H1 (cell line): ENCODE measurements at regions not wholly inside any gene's neighbourhood (a gene's known extent, or its start where the extent isn't known, plus 50 kb on each side); places are given as distances from the start of the nearest gene placed in this dataset.

ENCODE experiments used
- CTCF ChIA-PET: fragments of 300-600 bp; sonication (Branson Sonifier 250); formaldehyde crosslinking; loops from one replicate; lab custom pipeline; 2021; ENCODE audit not compliant: partially characterized antibody; lab: Charles Lee
- POLR2A ChIA-PET: fragments of 300-600 bp; sonication (Branson Sonifier 250); formaldehyde crosslinking; loops from one replicate; lab custom pipeline; 2021; ENCODE audit warnings: inconsistent platforms; ENCODE audit not compliant: partially characterized antibody; lab: Charles Lee
- DNase-seq, 2 experiments: peaks; one replicate each; pipeline versions ENCODE4 v3.0.0 to v3.0.0-alpha.2; 2010 to 2022; ENCODE audit warnings: low spot score in 2 of 2, low read depth in 1 of 2, mixed read lengths in 1 of 2
- FAIRE-seq: peaks from 2 replicates; lab custom pipeline; 2011; peaks lifted over from hg19 to GRCh38; lab: Jason Lieb, UNC
- H2AFZ ChIP-seq: 2 replicates; pipeline ENCODE4 v1.8.1; 2012; ENCODE audit warnings: low read length, inconsistent platforms
- H2AK5ac ChIP-seq: 2 replicates; pipeline ENCODE4 v1.6.1; 2013; ENCODE audit warnings: low read depth, low read length
- H2BK120ac ChIP-seq: replicated peaks from 2 replicates; pipeline ENCODE3; 2013; ENCODE audit warnings: low read depth, low read length, inconsistent platforms
- H2BK12ac ChIP-seq: 2 replicates; pipeline ENCODE4 v1.6.1; 2013; ENCODE audit warnings: low read depth, low read length
- H2BK15ac ChIP-seq: 2 replicates; pipeline ENCODE4 v1.6.1; 2013; ENCODE audit warnings: low read length
- H2BK20ac ChIP-seq: 2 replicates; pipeline ENCODE4 v1.6.1; 2013; ENCODE audit warnings: low read length
- H2BK5ac ChIP-seq: 2 replicates; pipeline ENCODE4 v1.6.1; 2013; ENCODE audit warnings: low read depth, low read length
- H3K14ac ChIP-seq: 2 replicates; pipeline ENCODE4 v1.6.1; 2013; ENCODE audit warnings: inconsistent platforms; ENCODE audit not compliant: insufficient read length
- H3K18ac ChIP-seq: 2 replicates; pipeline ENCODE4 v1.6.1; 2013; ENCODE audit warnings: low read length; ENCODE audit errors: extremely low read depth
- H3K23ac ChIP-seq: 2 replicates; pipeline ENCODE4 v1.6.1; 2013; ENCODE audit warnings: inconsistent platforms; ENCODE audit not compliant: insufficient read length
- H3K23me2 ChIP-seq: 2 replicates; pipeline ENCODE4 v1.6.1; 2013; ENCODE audit warnings: low read depth, low read length
- H3K27ac ChIP-seq: 2 replicates; pipeline ENCODE4 v1.6.1; 2011; ENCODE audit warnings: low read depth, low read length, inconsistent platforms
- H3K27me3 ChIP-seq, 4 experiments: replicated peaks in 1 of 4; 1 replicate in 1 of 4; 2 replicates in 3 of 4; pipeline versions ENCODE4 v1.6.1 to v1.8.1; 2011 to 2013; ENCODE audit warnings: low read length in 3 of 4, mild to moderate bottlenecking in 3 of 4, inconsistent platforms in 2 of 4, mixed read lengths in 2 of 4, moderate library complexity in 1 of 4; ENCODE audit not compliant: control insufficient read depth in 3 of 4, insufficient read depth in 3 of 4; ENCODE audit errors: extremely low read depth in 1 of 4
- H3K36me3 ChIP-seq, 4 experiments: 2 replicates each; pipeline versions ENCODE4 v1.6.1 to v1.8.1; 2011 to 2013; ENCODE audit warnings: mild to moderate bottlenecking in 4 of 4, low read length in 3 of 4, moderate library complexity in 2 of 4, control low read depth in 1 of 4, inconsistent platforms in 1 of 4; ENCODE audit not compliant: insufficient read depth in 4 of 4, control insufficient read depth in 2 of 4
- H3K4ac ChIP-seq: replicated peaks from 2 replicates; pipeline ENCODE3; 2013; ENCODE audit warnings: low read length, low read depth, mixed read lengths, inconsistent platforms; ENCODE audit not compliant: insufficient read length
- H3K4me1 ChIP-seq, 4 experiments: replicated peaks in 1 of 4; 1 replicate in 1 of 4; 2 replicates in 3 of 4; pipeline versions ENCODE4 v1.6.1 to v1.8.1; 2011 to 2013; ENCODE audit warnings: low read length in 3 of 4, inconsistent platforms in 2 of 4, mixed read lengths in 1 of 4; ENCODE audit not compliant: insufficient read depth in 4 of 4, control insufficient read depth in 3 of 4
- H3K4me2 ChIP-seq, 2 experiments: 2 replicates each; pipeline versions ENCODE4 v1.6.1 to v1.8.1; 2011 to 2013; ENCODE audit warnings: low read depth in 2 of 2, low read length in 2 of 2, control low read depth in 1 of 2, inconsistent platforms in 1 of 2, mild to moderate bottlenecking in 1 of 2; ENCODE audit not compliant: insufficient read depth in 1 of 2
- H3K4me3 ChIP-seq, 4 experiments: fragments of 200-600, 300-600 bp in 1 of 4; sonication (generic), shearing (Covaris generic), sonication (Bioruptor Twin) in 1 of 4; 2 replicates each; pipeline versions ENCODE4 v1.5.1 to v1.8.1; 2011 to 2016; ENCODE audit warnings: low read length in 4 of 4, low read depth in 3 of 4, control low read depth in 2 of 4, inconsistent platforms in 2 of 4, mild to moderate bottlenecking in 2 of 4, mixed read lengths in 1 of 4, moderate library complexity in 1 of 4; ENCODE audit not compliant: insufficient read depth in 2 of 4; ENCODE audit errors: extremely low read depth in 1 of 4
- H3K56ac ChIP-seq: replicated peaks from 2 replicates; pipeline ENCODE3; 2013; ENCODE audit warnings: low read depth, mild to moderate bottlenecking, mixed read lengths, low read length, inconsistent platforms; ENCODE audit not compliant: insufficient read length
- H3K79me1 ChIP-seq: 2 replicates; pipeline ENCODE4 v1.6.1; 2013; ENCODE audit warnings: low read depth, low read length, control low read depth
- H3K79me2 ChIP-seq, 2 experiments: 2 replicates each; pipeline versions ENCODE4 v1.6.1 to v1.8.1; 2012 to 2013; ENCODE audit warnings: low read length in 2 of 2, mild to moderate bottlenecking in 2 of 2, inconsistent platforms in 1 of 2; ENCODE audit not compliant: insufficient read depth in 2 of 2, control insufficient read depth in 1 of 2
- H3K9ac ChIP-seq, 4 experiments: replicated peaks in 1 of 4; 1 replicate in 1 of 4; 2 replicates in 3 of 4; pipeline versions ENCODE4 v1.6.1 to v1.8.1; 2011 to 2013; ENCODE audit warnings: low read depth in 3 of 4, low read length in 3 of 4, control low read depth in 2 of 4, mild to moderate bottlenecking in 2 of 4, moderate library complexity in 2 of 4, inconsistent platforms in 1 of 4; ENCODE audit errors: extremely low read depth in 1 of 4
- H3K9me3 ChIP-seq, 2 experiments: 2 replicates each; pipeline versions ENCODE4 v1.6.1 to v1.8.1; 2012 to 2013; ENCODE audit warnings: mild to moderate bottlenecking in 2 of 2, moderate library complexity in 2 of 2, control low read depth in 1 of 2, inconsistent platforms in 1 of 2, low read depth in 1 of 2, low read length in 1 of 2, mixed read lengths in 1 of 2; ENCODE audit not compliant: insufficient read depth in 2 of 2
- H4K20me1 ChIP-seq, 2 experiments: replicated peaks in 1 of 2; 2 replicates each; pipeline versions ENCODE3 to v1.8.1; 2011 to 2013; ENCODE audit warnings: inconsistent platforms in 2 of 2, low read length in 2 of 2, mild to moderate bottlenecking in 1 of 2; ENCODE audit not compliant: insufficient read depth in 2 of 2, control insufficient read depth in 1 of 2
- H4K5ac ChIP-seq: 2 replicates; pipeline ENCODE4 v1.6.1; 2013; ENCODE audit warnings: low read length, low read depth, mixed read lengths, inconsistent platforms; ENCODE audit not compliant: insufficient read length
- H4K8ac ChIP-seq: 2 replicates; pipeline ENCODE4 v1.8.0; 2013; ENCODE audit warnings: mild to moderate bottlenecking, moderate library complexity, low read length, inconsistent platforms; ENCODE audit not compliant: insufficient read depth; ENCODE audit errors: extremely low read depth
- H4K91ac ChIP-seq: replicated peaks from 2 replicates; pipeline ENCODE3; 2013; ENCODE audit warnings: low read length, mixed read lengths, inconsistent platforms; ENCODE audit not compliant: insufficient read length
- BACH1 ChIP-seq: IDR thresholded peaks from 2 replicates; pipeline ENCODE4 v1.6.1; 2012; ENCODE audit warnings: low read length, improper control_type of control experiment
- CTBP2 ChIP-seq: IDR thresholded peaks from 2 replicates; pipeline ENCODE4 v1.7.0; 2011; ENCODE audit warnings: borderline replicate concordance, mild to moderate bottlenecking, moderate library complexity, mixed read lengths, low read length; ENCODE audit not compliant: insufficient read depth, insufficient read length
- EP300 ChIP-seq, 2 experiments: IDR thresholded peaks; 1 replicate in 1 of 2; 2 replicates in 1 of 2; pipeline ENCODE4 v1.6.1; 2011 to 2012; ENCODE audit warnings: low read depth in 2 of 2, low read length in 2 of 2, mild to moderate bottlenecking in 2 of 2, borderline replicate concordance in 1 of 2, inconsistent platforms in 1 of 2, moderate library complexity in 1 of 2
- PHF8 ChIP-seq: fragments of 200-600 bp; sonication (generic); conservative IDR thresholded peaks from 2 replicates; pipeline ENCODE4 v1.7.1; 2012; ENCODE audit warnings: low read depth, mild to moderate bottlenecking, inconsistent platforms, low read length, moderate library complexity
- WGBS, 2 experiments: shearing (Covaris generic) in 1 of 2; methylation state at CpG; one replicate each; pipeline versions ENCODE4 v1.1.6 to v1.1.7; 2013 to 2015; ENCODE audit warnings: low lambda C conversion rate in 2 of 2, mixed read lengths in 2 of 2, inconsistent platforms in 1 of 2, low coverage in 1 of 2, missing lambda C conversion rate in 1 of 2; ENCODE audit not compliant: insufficient replicate concordance in 2 of 2, insufficient coverage in 1 of 2, insufficient read length in 1 of 2; ENCODE audit errors: extremely low coverage in 1 of 2, missing lambda C conversion rate in 1 of 2; 5-methylcytosine and 5-hydroxymethylcytosine counted together

DNA sequence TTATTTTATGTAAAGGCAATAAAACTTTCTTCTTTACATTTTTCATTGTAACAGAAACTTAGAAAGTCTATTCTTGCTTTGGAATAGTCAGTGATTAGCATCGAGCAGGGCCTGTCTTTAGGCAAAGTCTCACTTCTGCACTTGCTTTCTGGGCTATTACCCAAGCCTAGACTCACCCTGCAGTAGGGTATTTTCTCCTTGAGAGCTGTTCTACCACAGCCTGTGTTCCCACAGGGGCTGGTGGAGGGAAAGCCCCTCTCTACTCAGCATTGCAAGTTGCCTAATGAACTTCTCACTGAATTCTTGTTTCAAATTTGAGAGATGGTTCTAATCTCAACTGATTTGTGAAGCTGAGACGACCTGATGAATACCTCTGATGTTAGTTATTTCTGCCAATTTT lies 111.7 kb upstream of the KLHL14 start:
- Histone ChIP-seq H2BK120ac (no peak overlapping the region), H3K23me2 (no peaks in the 10 kb centered on the region; the same call in 1 of the 2 replicates), H3K4ac (no peak overlapping the region), H3K36me3 (no peaks in the 10 kb centered on the region), H4K91ac (no peak overlapping the region), H3K4me3 (no peak overlapping the region), H2BK5ac (no peak overlapping the region), H2AK5ac (no peak overlapping the region), H2AFZ (no peak overlapping the region), H4K20me1 (no peaks in the 10 kb centered on the region), H4K5ac (no peak overlapping the region), H3K56ac (no peak overlapping the region), H2BK12ac (no peak overlapping the region), H3K9ac (no peak overlapping the region), H3K23ac (no peak overlapping the region), H3K79me1 (no peaks in the 10 kb centered on the region), H3K9me3 (no peaks in the 10 kb centered on the region), H2BK15ac (no peak overlapping the region), H2BK20ac (no peak overlapping the region), H3K27me3 (no peaks in the 10 kb centered on the region), H3K4me1 (peaks cover 0 to 2% (median 0%) of the 10 kb centered on the region in 4 experiments; a peak in 1 of 7 replicates), H3K18ac (no peak overlapping the region), H3K14ac (no peak overlapping the region), H3K4me2 (no peak overlapping the region), H3K79me2 (no peaks in the 10 kb centered on the region), H3K27ac (no peak overlapping the region), H4K8ac (no peak overlapping the region)
- ChIA-PET POLR2A (no interaction called here), CTCF (interaction anchor here (1.5 to 1.9 kb wide), 2 partner anchors 9 to 115 kb away, joined by 5 to 6 read pairs; no protein-coding TSS in a partner anchor)
- FAIRE-seq (no peak), DNase-seq (no peak)
- WGBS, 2 experiments = 94% methylated on average over 2 of the region's 2 CpGs; no CpG with 5 or more reads in 1 of the 2 experiments
- TF ChIP-seq BACH1 = no peak
- TF ChIP-seq CTBP2 = no peak
- TF ChIP-seq PHF8 = no peak
- no peak for TF ChIP-seq EP300 (IDR thresholded peaks at IDR 0.05; ENCODE audit: borderline replicate concordance in 1 of 2, low read depth in 2 of 2, low read length in 2 of 2)
